HCT116 (cell line): ENCODE measurements at regions not wholly inside any gene's neighbourhood (a gene's known extent, or its start where the extent isn't known, plus 50 kb on each side); places are given as distances from the start of the nearest gene placed in this dataset.

Experiments used
- ATAC-seq: fragments of 200-7000 bp; cut with Tn5 transposase; 2 replicates; pipeline ENCODE4 v1.9.1; 2020; ENCODE audit warnings: mild to moderate bottlenecking, moderate library complexity
- BruUV-seq: library from RNA; stranded (reverse); fragments of 400-500 nt; replicated peaks from 2 replicates; lab custom pipeline; 2021; lab: Mats Ljungman, UMichigan
- CTCF ChIA-PET: fragments of 300-600 bp; sonication (Branson Sonifier 250); formaldehyde crosslinking; loops from one replicate; lab custom pipeline; 2021; ENCODE audit warnings: antibody characterized with exemption; lab: Charles Lee
- POLR2A ChIA-PET: fragments of 300-600, 350-600 bp; sonication (Branson Sonifier 250); formaldehyde crosslinking; loops from one replicate; lab custom pipeline; 2021; ENCODE audit warnings: antibody characterized with exemption; lab: Charles Lee
- RAD21 ChIA-PET, 2 experiments: fragments of 300-600 bp; sonication (Branson Sonifier 250); formaldehyde crosslinking; loops; one replicate each; lab custom pipeline; 2023; ENCODE audit warnings: low total read pairs in 2 of 2; ENCODE audit not compliant: uncharacterized antibody in 2 of 2, unreplicated experiment in 2 of 2, low non-redundant PET in 1 of 2; lab: Charles Lee
- DNase-seq: peaks from one replicate; pipeline ENCODE4 v3.0.0-alpha.2; 2010; ENCODE audit warnings: low read depth, low spot score
- H2AFZ ChIP-seq: fragments of 200-600 bp; shearing (Covaris generic), sonication (generic); 2 replicates; pipeline ENCODE4 v1.6.1; 2017; ENCODE audit warnings: low read depth, mixed run types, mixed read lengths, antibody characterized with exemption, low read length; ENCODE audit not compliant: poor library complexity, severe bottlenecking
- H3K27ac ChIP-seq: 2 replicates; pipeline ENCODE4 v1.5.1; 2012; ENCODE audit warnings: low read depth, low read length
- H3K27me3 ChIP-seq: fragments of 200-600 bp; sonication (generic); 2 replicates; pipeline ENCODE4 v1.6.1; 2016; ENCODE audit warnings: mixed run types, low read length, mixed read lengths; ENCODE audit not compliant: insufficient read depth
- H3K36me3 ChIP-seq, 2 experiments: fragments of 200-500 bp in 1 of 2; fragments of 200-600 bp in 1 of 2; sonication (Bioruptor generic) in 1 of 2; sonication (generic) in 1 of 2; 2 replicates each; pipeline versions ENCODE4 v1.5.1 to v1.6.1; 2014 to 2016; ENCODE audit warnings: low read length in 2 of 2, inconsistent platforms in 1 of 2, mixed read lengths in 1 of 2, mixed run types in 1 of 2; ENCODE audit not compliant: insufficient read depth in 2 of 2, control insufficient read depth in 1 of 2
- H3K4me1 ChIP-seq, 2 experiments: fragments of 200-600 bp in 1 of 2; sonication (generic) in 1 of 2; 2 replicates each; pipeline versions ENCODE4 v1.5.1 to v1.6.1; 2012 to 2017; ENCODE audit warnings: low read length in 2 of 2, inconsistent platforms in 1 of 2, mild to moderate bottlenecking in 1 of 2, mixed read lengths in 1 of 2, mixed run types in 1 of 2, moderate library complexity in 1 of 2; ENCODE audit not compliant: insufficient read depth in 2 of 2, control insufficient read depth in 1 of 2
- H3K4me2 ChIP-seq: fragments of 200-600 bp; sonication (generic); 2 replicates; pipeline ENCODE4 v1.6.1; 2017; ENCODE audit warnings: mixed run types, low read length, mixed read lengths
- H3K4me3 ChIP-seq, 2 experiments: fragments of 200-600 bp in 1 of 2; sonication (generic) in 1 of 2; replicated peaks in 1 of 2; 2 replicates each; pipeline ENCODE4 v1.5.1; 2011 to 2016; ENCODE audit warnings: low read length in 2 of 2, control low read depth in 1 of 2, low read depth in 1 of 2, mild to moderate bottlenecking in 1 of 2, mixed read lengths in 1 of 2, mixed run types in 1 of 2
- H3K79me2 ChIP-seq: fragments of 200-600 bp; sonication (generic); 2 replicates; pipeline ENCODE4 v1.6.1; 2017; ENCODE audit warnings: mild to moderate bottlenecking, mixed run types, low read length, moderate library complexity, mixed read lengths; ENCODE audit not compliant: insufficient read depth
- H3K9ac ChIP-seq: fragments of 200-600 bp; sonication (generic); 2 replicates; pipeline ENCODE4 v1.6.1; 2016; ENCODE audit warnings: low read length, mixed read lengths
- H3K9me2 ChIP-seq: fragments of 200-600 bp; sonication (generic), shearing (Covaris generic); 2 replicates; pipeline ENCODE4 v1.6.1; 2017; ENCODE audit warnings: mixed run types, mild to moderate bottlenecking, moderate library complexity; ENCODE audit not compliant: insufficient read depth
- H3K9me3 ChIP-seq, 2 experiments: fragments of 200-500 bp in 1 of 2; fragments of 200-600 bp in 1 of 2; sonication (Bioruptor generic) in 1 of 2; sonication (generic) in 1 of 2; 2 replicates each; pipeline ENCODE4 v1.6.1; 2014 to 2017; ENCODE audit warnings: low read length in 2 of 2, mixed read lengths in 2 of 2, inconsistent platforms in 1 of 2, low read depth in 1 of 2, mild to moderate bottlenecking in 1 of 2, mixed run types in 1 of 2, moderate library complexity in 1 of 2; ENCODE audit not compliant: control insufficient read depth in 1 of 2, insufficient read depth in 1 of 2
- H4K20me1 ChIP-seq: fragments of 200-600 bp; sonication (generic), shearing (Covaris generic); 2 replicates; pipeline ENCODE4 v1.6.1; 2017; ENCODE audit warnings: mixed run types, mild to moderate bottlenecking, moderate library complexity; ENCODE audit not compliant: insufficient read depth
- CBX3 ChIP-seq: IDR thresholded peaks from 2 replicates; pipeline ENCODE4 v1.6.1; 2012; ENCODE audit warnings: low read depth
- CEBPB ChIP-seq: IDR thresholded peaks from 2 replicates; pipeline ENCODE4 v1.6.1; 2012; ENCODE audit warnings: low read depth
- ELF1 ChIP-seq: IDR thresholded peaks from 2 replicates; pipeline ENCODE4 v1.6.1; 2012; ENCODE audit warnings: low read depth, borderline replicate concordance
- EZH2 ChIP-seq: fragments of 200-600 bp; sonication (generic); IDR thresholded peaks from 2 replicates; pipeline ENCODE4 v1.6.1; 2017; ENCODE audit warnings: antibody characterized with exemption, mixed run types
- FOSL1 ChIP-seq: IDR thresholded peaks from 2 replicates; pipeline ENCODE4 v1.6.1; 2012; ENCODE audit warnings: low read depth
- JUND ChIP-seq: IDR thresholded peaks from 2 replicates; pipeline ENCODE4 v1.6.1; 2012
- POLR2AphosphoS5 ChIP-seq: IDR thresholded peaks from 2 replicates; pipeline ENCODE4 v1.6.1; 2011; ENCODE audit warnings: mild to moderate bottlenecking, low read depth, low read length, moderate library complexity
- RAD21 ChIP-seq: IDR thresholded peaks from 2 replicates; pipeline ENCODE4 v1.6.1; 2012; ENCODE audit warnings: low read depth, mild to moderate bottlenecking
- SIN3A ChIP-seq: IDR thresholded peaks from 2 replicates; pipeline ENCODE4 v1.6.1; 2012; ENCODE audit warnings: low read depth
- SP1 ChIP-seq: IDR thresholded peaks from 2 replicates; pipeline ENCODE4 v1.6.1; 2012; ENCODE audit warnings: low read depth
- SRF ChIP-seq: IDR thresholded peaks from 2 replicates; pipeline ENCODE4 v1.6.1; 2012; ENCODE audit warnings: low read depth
- TCF7L2 ChIP-seq: IDR thresholded peaks from 2 replicates; pipeline ENCODE4 v1.7.0; 2011; ENCODE audit warnings: borderline replicate concordance, inconsistent platforms; ENCODE audit not compliant: insufficient read depth, insufficient read length; ENCODE audit errors: extremely low read depth
- YY1 ChIP-seq: IDR thresholded peaks from 2 replicates; pipeline ENCODE4 v1.6.1; 2011; ENCODE audit warnings: low read length, low read depth, moderate library complexity, mild to moderate bottlenecking; ENCODE audit not compliant: insufficient replicate concordance; ENCODE audit errors: extremely low read depth
- ZNF274 ChIP-seq: fragments of 200-500 bp; sonication (Bioruptor generic); IDR thresholded peaks from 2 replicates; pipeline ENCODE4 v1.6.1; 2014; ENCODE audit warnings: mild to moderate bottlenecking, low read depth, low read length, inconsistent platforms
- intact Hi-C: fragments of 100-400 bp; cut with micrococcal nuclease; formaldehyde crosslinking; loops from 2 replicates; pipeline ENCODE4 v1.10.0; 2022
- TF ChIP-seq, protein P1 (sequence below): IDR thresholded peaks from 2 replicates; pipeline ENCODE4 v1.6.1; 2012; ENCODE audit warnings: low read depth
- TF ChIP-seq, protein P2 (sequence below): IDR thresholded peaks from 2 replicates; pipeline ENCODE4 v1.6.1; 2011; ENCODE audit warnings: mild to moderate bottlenecking, low read length, moderate library complexity; ENCODE audit not compliant: insufficient replicate concordance; ENCODE audit errors: extremely low read depth
- TF ChIP-seq, protein P3 (sequence below): IDR thresholded peaks from 2 replicates; pipeline ENCODE4 v1.6.1; 2012
- TF ChIP-seq, protein P4 (sequence below), 3 experiments: fragments of 200-600 bp in 1 of 3; sonication (generic) in 1 of 3; IDR thresholded peaks in 2 of 3; conservative IDR thresholded peaks in 1 of 3; 2 replicates each; pipeline ENCODE4 v1.5.1; 2012 to 2017; ENCODE audit warnings: low read depth in 2 of 3, low read length in 2 of 3, antibody characterized with exemption in 1 of 3, borderline replicate concordance in 1 of 3, control low read depth in 1 of 3, mild to moderate bottlenecking in 1 of 3, mixed read lengths in 1 of 3, mixed run types in 1 of 3, moderate library complexity in 1 of 3; ENCODE audit not compliant: insufficient read depth in 1 of 3

DNA sequence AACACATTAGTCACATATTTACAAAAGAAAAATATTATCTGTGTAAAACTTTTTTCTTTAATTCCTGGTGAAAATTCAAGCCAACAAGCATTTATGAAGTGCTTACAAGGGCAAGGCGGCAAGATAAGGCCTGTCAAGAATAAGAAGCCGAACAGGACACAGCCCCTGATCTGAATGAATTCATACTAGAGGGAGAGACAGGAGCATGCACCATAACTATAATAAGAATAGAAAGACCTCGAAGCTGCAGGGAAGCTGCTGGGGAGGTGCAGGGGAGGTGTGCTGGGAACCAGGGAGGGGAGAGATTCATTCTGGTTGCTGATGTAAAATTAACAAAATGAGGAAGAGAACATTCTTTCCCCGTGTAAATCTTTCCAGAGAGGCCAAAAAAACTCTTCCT, 60.5 kb upstream of the TARDBP start:
- Histone ChIP-seq H3K9me3 (peaks cover 0 to 3% of the 10 kb centered on the region in 2 experiments; a peak in 1 of 4 replicates), H3K27me3 (no peaks in the 10 kb centered on the region), H3K4me1 (no peaks in the 10 kb centered on the region), H3K4me2 (no peak overlapping the region), H3K36me3 (no peaks in the 10 kb centered on the region), H3K27ac (no peak overlapping the region), H3K9ac (no peak overlapping the region), H3K9me2 (no peaks in the 10 kb centered on the region), H2AFZ (no peak overlapping the region), H3K79me2 (no peaks in the 10 kb centered on the region), H3K4me3 (no peak overlapping the region), H4K20me1 (no peaks in the 10 kb centered on the region)
- intact Hi-C loops = no loop called here
- BruUV-seq = no TSS peak
- ChIA-PET RAD21 (no interaction called here), POLR2A (no interaction called here), CTCF (no interaction called here)
- TF ChIP-seq RAD21 (no peak), FOSL1 (no peak), CEBPB (no peak), EZH2 (no peak), POLR2AphosphoS5 (no peak), SRF (no peak), JUND (no peak), TCF7L2 (no peak), ZNF274 (no peak), ELF1 (no peak), SP1 (no peak), CBX3 (no peak), YY1 (no peak), SIN3A (no peak)
- TF ChIP-seq, protein P1, sequence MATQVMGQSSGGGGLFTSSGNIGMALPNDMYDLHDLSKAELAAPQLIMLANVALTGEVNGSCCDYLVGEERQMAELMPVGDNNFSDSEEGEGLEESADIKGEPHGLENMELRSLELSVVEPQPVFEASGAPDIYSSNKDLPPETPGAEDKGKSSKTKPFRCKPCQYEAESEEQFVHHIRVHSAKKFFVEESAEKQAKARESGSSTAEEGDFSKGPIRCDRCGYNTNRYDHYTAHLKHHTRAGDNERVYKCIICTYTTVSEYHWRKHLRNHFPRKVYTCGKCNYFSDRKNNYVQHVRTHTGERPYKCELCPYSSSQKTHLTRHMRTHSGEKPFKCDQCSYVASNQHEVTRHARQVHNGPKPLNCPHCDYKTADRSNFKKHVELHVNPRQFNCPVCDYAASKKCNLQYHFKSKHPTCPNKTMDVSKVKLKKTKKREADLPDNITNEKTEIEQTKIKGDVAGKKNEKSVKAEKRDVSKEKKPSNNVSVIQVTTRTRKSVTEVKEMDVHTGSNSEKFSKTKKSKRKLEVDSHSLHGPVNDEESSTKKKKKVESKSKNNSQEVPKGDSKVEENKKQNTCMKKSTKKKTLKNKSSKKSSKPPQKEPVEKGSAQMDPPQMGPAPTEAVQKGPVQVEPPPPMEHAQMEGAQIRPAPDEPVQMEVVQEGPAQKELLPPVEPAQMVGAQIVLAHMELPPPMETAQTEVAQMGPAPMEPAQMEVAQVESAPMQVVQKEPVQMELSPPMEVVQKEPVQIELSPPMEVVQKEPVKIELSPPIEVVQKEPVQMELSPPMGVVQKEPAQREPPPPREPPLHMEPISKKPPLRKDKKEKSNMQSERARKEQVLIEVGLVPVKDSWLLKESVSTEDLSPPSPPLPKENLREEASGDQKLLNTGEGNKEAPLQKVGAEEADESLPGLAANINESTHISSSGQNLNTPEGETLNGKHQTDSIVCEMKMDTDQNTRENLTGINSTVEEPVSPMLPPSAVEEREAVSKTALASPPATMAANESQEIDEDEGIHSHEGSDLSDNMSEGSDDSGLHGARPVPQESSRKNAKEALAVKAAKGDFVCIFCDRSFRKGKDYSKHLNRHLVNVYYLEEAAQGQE = no peak
- TF ChIP-seq, protein P2, sequence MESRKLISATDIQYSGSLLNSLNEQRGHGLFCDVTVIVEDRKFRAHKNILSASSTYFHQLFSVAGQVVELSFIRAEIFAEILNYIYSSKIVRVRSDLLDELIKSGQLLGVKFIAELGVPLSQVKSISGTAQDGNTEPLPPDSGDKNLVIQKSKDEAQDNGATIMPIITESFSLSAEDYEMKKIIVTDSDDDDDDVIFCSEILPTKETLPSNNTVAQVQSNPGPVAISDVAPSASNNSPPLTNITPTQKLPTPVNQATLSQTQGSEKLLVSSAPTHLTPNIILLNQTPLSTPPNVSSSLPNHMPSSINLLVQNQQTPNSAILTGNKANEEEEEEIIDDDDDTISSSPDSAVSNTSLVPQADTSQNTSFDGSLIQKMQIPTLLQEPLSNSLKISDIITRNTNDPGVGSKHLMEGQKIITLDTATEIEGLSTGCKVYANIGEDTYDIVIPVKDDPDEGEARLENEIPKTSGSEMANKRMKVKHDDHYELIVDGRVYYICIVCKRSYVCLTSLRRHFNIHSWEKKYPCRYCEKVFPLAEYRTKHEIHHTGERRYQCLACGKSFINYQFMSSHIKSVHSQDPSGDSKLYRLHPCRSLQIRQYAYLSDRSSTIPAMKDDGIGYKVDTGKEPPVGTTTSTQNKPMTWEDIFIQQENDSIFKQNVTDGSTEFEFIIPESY = no peak
- TF ChIP-seq, protein P3, sequence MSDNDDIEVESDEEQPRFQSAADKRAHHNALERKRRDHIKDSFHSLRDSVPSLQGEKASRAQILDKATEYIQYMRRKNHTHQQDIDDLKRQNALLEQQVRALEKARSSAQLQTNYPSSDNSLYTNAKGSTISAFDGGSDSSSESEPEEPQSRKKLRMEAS = no peak
- TF ChIP-seq, protein P4, sequence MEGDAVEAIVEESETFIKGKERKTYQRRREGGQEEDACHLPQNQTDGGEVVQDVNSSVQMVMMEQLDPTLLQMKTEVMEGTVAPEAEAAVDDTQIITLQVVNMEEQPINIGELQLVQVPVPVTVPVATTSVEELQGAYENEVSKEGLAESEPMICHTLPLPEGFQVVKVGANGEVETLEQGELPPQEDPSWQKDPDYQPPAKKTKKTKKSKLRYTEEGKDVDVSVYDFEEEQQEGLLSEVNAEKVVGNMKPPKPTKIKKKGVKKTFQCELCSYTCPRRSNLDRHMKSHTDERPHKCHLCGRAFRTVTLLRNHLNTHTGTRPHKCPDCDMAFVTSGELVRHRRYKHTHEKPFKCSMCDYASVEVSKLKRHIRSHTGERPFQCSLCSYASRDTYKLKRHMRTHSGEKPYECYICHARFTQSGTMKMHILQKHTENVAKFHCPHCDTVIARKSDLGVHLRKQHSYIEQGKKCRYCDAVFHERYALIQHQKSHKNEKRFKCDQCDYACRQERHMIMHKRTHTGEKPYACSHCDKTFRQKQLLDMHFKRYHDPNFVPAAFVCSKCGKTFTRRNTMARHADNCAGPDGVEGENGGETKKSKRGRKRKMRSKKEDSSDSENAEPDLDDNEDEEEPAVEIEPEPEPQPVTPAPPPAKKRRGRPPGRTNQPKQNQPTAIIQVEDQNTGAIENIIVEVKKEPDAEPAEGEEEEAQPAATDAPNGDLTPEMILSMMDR (IDR thresholded peaks at IDR 0.05 in 2 of 3, conservative IDR thresholded peaks at IDR 0.05 in 1 of 3; ENCODE audit: borderline replicate concordance in 1 of 3, insufficient read depth in 1 of 3, low read depth in 2 of 3, low read length in 2 of 3) = no peak
- no peak for DNase-seq
- no peak for ATAC-seq
